ES-I3 (cell line): ENCODE measurements at regions not wholly inside any gene's neighbourhood (a gene's known extent, or its start where the extent isn't known, plus 50 kb on each side); places are given as distances from the start of the nearest gene placed in this dataset.

ENCODE experiments used
- H3K36me3 ChIP-seq: 2 replicates; pipeline ENCODE4 v1.6.1; 2013; ENCODE audit warnings: mild to moderate bottlenecking, low read length, control low read depth, moderate library complexity; ENCODE audit not compliant: insufficient read depth
- H3K4me1 ChIP-seq: 2 replicates; pipeline ENCODE4 v1.6.1; 2013; ENCODE audit warnings: mild to moderate bottlenecking, control low read depth, low read length; ENCODE audit not compliant: insufficient read depth
- H3K9ac ChIP-seq: 2 replicates; pipeline ENCODE4 v1.6.1; 2013; ENCODE audit warnings: low read depth, mild to moderate bottlenecking, low read length, moderate library complexity
- H3K9me3 ChIP-seq: 2 replicates; pipeline ENCODE4 v1.6.1; 2013; ENCODE audit warnings: mild to moderate bottlenecking, low read length, moderate library complexity; ENCODE audit not compliant: control insufficient read depth, insufficient read depth

DNA sequence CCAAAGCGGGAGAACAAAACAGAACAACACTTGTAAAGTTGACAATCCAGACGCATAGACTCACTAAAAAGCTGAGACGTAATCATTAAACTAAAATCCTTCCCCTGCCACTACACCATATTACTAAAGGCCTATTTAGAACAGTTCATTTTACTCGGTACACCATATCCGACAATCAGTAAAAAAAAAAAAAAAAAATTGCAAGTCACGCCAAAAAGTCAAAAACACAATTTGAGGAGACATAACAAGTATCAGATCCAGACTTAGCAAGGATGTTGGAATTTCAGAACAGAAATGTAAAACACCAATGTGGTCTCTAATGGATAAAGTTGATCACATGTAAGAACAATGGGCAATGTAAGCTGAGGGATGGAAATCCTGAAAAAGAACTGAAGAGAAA lies 1899.4 kb downstream of the STIM2 start:
- H3K9ac ChIP-seq: no peak overlapping the region
- no peaks in the 10 kb centered on the region for H3K36me3 ChIP-seq
- peaks cover under 1% of the 10 kb centered on the region; the same call in 1 of the 2 replicates for H3K4me1 ChIP-seq
- no peaks in the 10 kb centered on the region for H3K9me3 ChIP-seq

DNA sequence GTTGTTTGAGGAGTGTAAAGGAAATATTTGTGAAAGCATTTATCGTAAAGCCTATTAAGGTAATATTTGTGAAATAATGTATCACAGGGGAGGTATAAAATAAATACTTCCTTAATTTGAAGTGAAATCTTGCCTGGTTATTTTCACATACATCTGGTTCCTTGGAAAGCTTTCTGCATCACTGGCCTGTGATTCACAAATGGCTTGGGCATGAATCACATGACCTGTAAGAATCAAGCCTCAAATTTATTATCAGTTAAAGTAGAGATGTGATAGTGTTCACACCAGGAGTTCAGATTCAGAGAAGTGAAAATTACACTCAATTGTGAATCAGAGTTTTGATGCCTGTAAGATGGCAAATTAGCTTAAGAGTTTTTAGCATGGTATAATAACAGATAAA lies 1911.4 kb downstream of the STIM2 start:
- H3K4me1 ChIP-seq: no peaks in the 10 kb centered on the region

DNA sequence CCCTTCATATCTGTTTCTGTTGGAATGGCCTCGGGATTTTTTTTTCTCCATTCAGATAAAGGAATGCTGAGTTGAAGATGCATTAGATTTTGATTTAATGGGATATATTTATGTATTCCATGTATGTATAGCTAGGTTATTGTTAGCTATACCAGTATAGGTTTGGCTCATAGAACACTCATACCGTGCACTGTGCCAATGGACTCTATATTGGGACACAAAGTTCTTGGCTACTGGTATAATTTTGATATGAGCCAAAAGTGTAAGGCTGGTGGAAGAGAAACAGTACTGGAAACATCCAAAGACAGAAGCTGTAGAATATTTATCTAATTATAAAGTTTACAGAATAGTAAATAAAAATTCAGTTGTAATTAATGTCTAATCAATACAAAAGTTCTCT lies 1912.1 kb downstream of the STIM2 start:
- H3K4me1 ChIP-seq: no peaks in the 10 kb centered on the region
- H3K36me3 ChIP-seq: no peaks in the 10 kb centered on the region
- no peak overlapping the region for H3K9ac ChIP-seq
- H3K9me3 ChIP-seq: no peaks in the 10 kb centered on the region

More for the DNA sequence above, 1911.4 kb downstream of the STIM2 start:
- no peaks in the 10 kb centered on the region for H3K36me3 ChIP-seq
- no peaks in the 10 kb centered on the region for H3K9me3 ChIP-seq
- no peak overlapping the region for H3K9ac ChIP-seq

DNA sequence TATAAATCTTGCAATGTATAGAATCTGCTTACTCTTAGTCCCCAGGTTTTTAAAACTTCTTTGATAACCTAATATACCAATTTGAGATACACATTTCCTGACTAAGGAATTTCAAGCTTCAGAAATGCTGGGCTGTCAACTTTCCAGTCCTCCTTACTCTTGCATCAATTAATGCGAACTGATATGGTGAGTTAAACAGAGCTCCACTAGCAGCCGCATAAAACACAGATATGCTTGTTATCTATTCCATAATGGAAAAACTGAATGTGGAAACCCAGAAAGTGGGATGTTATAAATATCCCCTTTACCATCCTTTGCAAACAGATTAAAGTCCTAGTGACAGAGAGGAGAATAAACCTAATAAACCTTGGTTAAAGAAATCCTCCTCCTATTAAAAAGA lies 1913.7 kb downstream of the STIM2 start:
- H3K9me3 ChIP-seq: no peaks in the 10 kb centered on the region
- H3K36me3 ChIP-seq: no peaks in the 10 kb centered on the region
- no peak overlapping the region for H3K9ac ChIP-seq
- no peaks in the 10 kb centered on the region for H3K4me1 ChIP-seq

DNA sequence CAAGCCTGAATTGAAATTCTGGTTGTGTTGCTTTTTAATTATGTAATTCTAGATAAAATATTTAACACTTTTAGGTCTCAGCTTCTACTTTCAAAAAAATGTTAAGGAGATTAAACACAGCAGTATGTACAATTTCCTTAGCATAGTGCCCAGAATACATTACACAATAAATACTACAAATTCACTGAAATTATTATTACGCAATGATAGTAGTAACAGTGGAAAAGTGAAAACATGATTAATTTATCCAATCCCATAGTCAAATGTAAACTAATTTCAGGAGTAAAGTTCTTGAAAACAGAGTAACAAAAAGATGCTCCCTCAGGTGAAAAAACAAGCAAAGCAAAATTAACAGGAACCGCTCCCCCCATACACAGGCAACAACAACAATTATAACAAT lies 1915.4 kb downstream of the STIM2 start:
- no peaks in the 10 kb centered on the region for H3K9me3 ChIP-seq
- H3K4me1 ChIP-seq: no peaks in the 10 kb centered on the region
- no peak overlapping the region for H3K9ac ChIP-seq
- no peaks in the 10 kb centered on the region for H3K36me3 ChIP-seq

DNA sequence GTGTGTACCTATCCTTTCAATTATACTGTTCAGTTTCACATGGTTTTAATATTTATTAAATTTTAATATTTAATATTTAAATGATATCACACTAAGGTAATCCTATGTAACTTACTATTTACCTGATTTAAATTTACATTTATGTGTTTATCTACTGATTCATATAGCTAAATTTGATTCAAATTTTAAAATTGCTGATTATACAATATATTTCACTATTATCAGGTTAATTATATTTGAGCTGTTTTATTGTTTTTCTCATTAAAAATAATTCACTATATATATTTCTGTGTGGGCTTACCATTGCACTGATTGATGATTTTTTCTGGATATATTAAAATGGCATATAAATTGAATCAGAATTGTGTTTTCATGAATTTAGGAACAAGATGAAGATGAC lies 1923.5 kb downstream of the STIM2 start:
- Histone ChIP-seq H3K9me3 (no peaks in the 10 kb centered on the region), H3K9ac (no peak overlapping the region), H3K4me1 (no peaks in the 10 kb centered on the region)

DNA sequence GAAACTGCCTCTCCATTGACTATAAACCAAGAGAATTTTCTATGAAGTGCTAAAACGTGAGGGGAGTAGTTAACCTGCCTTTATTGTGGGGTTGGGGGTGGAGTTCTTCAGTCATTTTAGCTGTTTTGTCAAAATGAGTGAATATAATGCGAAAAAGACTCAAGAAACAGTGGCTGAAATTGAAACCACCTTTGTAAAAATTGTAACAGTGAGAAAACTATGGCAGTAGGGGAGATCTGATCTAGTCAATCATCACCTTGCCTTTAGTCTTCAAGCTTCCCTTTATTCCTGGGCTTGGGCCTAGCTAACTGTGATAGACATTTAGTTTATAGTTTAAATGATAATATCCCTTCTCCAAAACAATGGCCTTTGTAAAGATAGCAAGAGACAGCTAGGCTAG lies 1927.3 kb downstream of the STIM2 start:
- Histone ChIP-seq H3K4me1 (no peaks in the 10 kb centered on the region), H3K9me3 (no peaks in the 10 kb centered on the region), H3K9ac (no peak overlapping the region), H3K36me3 (no peaks in the 10 kb centered on the region)

More for the DNA sequence above, 1923.5 kb downstream of the STIM2 start:
- no peaks in the 10 kb centered on the region for H3K36me3 ChIP-seq

DNA sequence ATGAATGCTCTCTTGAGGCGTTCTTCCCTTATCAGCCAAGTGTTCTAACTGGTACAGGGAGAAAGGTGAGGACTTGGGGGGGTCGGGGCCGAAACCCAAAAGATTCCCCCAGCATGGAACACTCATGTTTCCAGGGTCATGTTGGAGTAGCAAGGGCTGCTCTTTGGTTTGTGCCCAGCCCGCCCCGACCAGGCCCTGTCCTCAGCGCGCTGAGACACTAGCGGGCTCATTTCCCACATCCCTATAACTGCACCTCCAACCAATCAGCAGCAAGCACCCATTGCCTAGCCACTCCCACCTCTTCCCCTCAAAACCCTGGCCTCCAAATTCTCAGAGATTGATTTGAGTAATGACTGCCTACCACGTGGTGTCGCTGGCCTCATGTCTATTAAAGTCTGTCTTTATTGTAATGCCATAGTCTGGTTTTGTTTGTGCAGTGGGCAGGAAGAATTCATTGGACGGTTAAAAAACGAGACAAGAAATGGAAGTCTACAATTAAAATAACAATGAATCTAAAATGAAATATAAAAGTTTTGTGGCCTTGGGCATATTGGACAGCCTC lies 1928.4 kb downstream of the STIM2 start:
- Histone ChIP-seq H3K9ac (no peak overlapping the region), H3K4me1 (no peaks in the 10 kb centered on the region), H3K9me3 (no peaks in the 10 kb centered on the region), H3K36me3 (no peaks in the 10 kb centered on the region)

DNA sequence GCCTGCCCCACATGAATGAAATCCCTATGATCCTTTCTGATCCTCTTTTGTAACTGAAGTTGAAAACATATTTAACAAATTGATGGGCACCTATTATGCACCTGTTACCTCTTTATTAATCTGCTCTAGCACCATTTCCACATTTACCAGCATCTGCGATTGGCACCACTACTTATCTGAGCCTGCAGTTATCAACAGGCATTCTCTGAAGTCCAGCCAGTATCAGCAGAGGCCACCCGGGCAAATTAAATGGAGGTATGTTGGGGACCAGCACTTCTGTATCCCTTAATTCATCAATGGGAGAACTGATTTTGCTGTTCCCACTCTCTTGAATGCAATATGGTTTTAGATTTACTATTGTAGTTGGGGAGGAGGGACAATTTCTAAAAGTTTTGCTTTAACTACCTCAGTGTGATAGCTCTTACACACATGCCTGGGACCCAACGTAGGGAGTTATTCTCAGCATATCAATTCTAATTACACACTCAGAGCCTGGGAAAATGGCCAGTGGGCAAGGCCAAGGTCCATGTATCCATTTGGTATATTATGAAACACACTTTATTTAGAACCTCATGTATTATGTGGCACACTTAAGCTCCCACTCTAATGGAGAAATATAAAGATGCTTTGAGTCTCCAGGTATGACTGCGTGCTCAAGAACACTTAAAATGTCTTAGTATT lies 1927.1 kb upstream of the PCDH7 start:
- Histone ChIP-seq H3K4me1 (no peaks in the 10 kb centered on the region), H3K9me3 (peaks cover 3% of the 10 kb centered on the region), H3K36me3 (no peaks in the 10 kb centered on the region), H3K9ac (no peak overlapping the region)

DNA sequence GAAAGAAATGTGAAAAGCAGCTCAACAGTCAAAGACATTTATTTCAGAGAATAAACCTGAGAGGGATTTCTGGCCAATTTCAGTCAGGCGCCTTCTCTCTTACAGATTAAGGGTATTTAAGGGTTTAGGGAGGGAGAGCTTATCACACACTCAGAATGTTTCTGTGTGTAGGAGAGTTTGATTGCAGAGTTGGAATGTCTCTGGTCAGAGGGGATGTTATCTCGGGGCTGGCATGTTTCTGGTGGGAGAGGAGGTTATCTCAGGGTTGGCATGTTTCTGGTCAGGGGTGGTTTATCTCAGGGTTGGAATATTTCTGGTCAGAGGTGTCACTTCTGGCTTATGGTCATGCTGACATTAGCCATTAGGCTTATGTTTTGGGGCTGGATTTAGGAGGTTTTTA lies 1920.5 kb upstream of the PCDH7 start:
- Histone ChIP-seq H3K36me3 (no peaks in the 10 kb centered on the region), H3K9ac (no peak overlapping the region), H3K4me1 (no peaks in the 10 kb centered on the region), H3K9me3 (peaks cover 17% of the 10 kb centered on the region)

DNA sequence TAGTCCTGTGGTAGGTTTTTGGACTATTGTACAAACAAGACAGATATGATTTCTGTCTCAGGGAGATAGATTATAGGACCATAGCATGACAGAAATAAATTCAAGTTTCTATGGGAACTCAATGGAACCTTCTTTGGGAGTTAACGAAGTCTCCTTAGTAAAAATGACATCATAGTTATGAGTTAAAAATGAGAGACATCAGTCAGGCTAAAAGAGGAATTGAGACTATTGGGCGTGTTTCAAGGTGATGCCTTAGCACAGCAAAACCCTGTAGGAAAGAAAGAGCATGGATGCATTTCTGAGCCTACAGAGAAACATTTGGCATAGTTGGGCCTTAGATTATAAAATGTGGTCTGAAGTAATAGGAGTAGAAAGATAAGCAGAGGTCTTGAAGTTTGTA lies 1909.1 kb upstream of the PCDH7 start:
- Histone ChIP-seq H3K36me3 (no peaks in the 10 kb centered on the region), H3K9me3 (no peaks in the 10 kb centered on the region)

DNA sequence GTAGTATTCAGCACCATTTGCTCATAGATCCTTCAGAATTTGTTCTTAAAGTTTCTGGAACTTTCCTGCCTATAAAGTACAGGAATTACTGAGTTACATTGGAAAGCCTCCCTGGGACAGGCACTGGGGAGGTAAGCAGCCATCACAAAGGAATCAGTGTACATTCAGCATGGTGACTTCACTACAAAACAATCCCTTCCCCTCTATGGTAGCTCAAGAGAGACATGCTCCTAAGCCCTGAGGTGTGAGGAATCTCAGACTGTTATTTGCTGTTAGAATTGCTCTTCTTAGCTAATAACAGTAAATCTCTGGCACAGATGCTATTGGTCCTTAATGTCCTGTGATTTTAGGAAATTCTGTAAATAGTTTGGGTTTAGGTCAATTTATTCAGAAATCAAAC lies 1898.0 kb upstream of the PCDH7 start:
- Histone ChIP-seq H3K9ac (no peak overlapping the region), H3K4me1 (no peaks in the 10 kb centered on the region), H3K9me3 (no peaks in the 10 kb centered on the region)

More for the DNA sequence above, 1909.1 kb upstream of the PCDH7 start:
- Histone ChIP-seq H3K9ac (no peak overlapping the region), H3K4me1 (no peaks in the 10 kb centered on the region)

DNA sequence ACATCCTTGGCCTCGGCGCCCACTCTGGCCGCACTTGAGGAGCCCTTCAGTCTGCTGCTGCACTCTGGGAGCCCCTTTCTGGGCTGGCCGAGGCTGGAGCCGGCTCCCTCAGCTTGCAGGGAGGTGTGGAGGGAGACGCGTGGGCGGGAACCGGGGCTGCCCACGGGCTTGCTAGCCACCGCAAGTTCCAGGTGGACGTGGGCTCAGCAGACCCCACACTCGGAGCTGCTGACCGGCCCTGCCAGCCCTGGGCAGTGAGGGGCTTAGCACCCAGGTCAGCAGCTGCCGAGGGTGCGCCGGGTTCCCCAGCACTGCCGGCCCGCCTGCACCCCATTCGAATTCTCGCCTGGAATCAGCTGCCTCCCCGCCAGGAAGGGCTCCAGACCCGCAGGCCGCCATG lies 1892.3 kb upstream of the PCDH7 start:
- H3K4me1 ChIP-seq: no peaks in the 10 kb centered on the region
- H3K9me3 ChIP-seq: no peaks in the 10 kb centered on the region
- no peaks in the 10 kb centered on the region for H3K36me3 ChIP-seq
- H3K9ac ChIP-seq: no peak overlapping the region

More for the DNA sequence above, 1898.0 kb upstream of the PCDH7 start:
- no peaks in the 10 kb centered on the region for H3K36me3 ChIP-seq

DNA sequence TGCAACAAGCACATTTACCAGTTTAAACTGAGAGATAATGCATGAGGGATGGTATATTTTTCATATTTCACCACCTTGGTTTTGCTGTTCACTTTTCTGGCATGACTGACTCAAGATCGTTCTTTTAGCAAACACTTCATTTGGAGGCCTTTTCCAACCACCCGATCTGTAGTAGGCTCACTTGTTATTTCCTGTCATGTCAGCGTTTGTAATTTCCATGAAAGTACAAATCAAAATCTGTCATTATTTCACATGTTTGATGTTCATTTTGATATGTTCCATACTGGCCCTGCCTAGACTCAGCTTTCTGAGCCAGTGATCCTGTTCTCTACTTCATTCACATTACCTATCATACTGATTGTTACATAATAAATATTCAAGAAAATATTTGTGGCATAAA lies 1888.3 kb upstream of the PCDH7 start:
- Histone ChIP-seq H3K4me1 (no peaks in the 10 kb centered on the region), H3K9ac (no peak overlapping the region), H3K9me3 (no peaks in the 10 kb centered on the region), H3K36me3 (no peaks in the 10 kb centered on the region)

DNA sequence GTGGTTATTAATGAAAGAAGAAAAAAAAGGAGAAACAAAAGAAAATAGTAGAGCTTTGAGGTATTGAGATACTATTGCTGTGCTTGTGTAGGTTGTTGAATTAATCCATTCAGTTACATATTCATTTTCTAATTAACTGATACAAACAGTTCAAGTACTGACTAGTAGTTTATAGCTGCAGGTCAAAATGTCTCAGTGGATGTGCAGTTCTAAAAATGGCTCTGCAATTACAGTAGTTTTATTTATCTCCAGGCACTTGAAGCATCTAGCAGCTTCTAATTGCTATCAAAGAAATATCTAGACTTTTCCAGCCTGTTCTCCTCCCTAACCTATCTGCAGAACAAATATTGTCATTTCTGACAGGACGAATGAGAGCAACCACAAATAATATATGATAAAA lies 1887.7 kb upstream of the PCDH7 start:
- Histone ChIP-seq H3K9ac (no peak overlapping the region), H3K36me3 (no peaks in the 10 kb centered on the region), H3K9me3 (no peaks in the 10 kb centered on the region), H3K4me1 (no peaks in the 10 kb centered on the region)
